ENCODE measurements at regions not wholly inside any gene's neighbourhood (a gene's known extent, or its start where the extent isn't known, plus 50 kb on each side); places are given as distances from the start of the nearest gene placed in this dataset.

- TF ChIP-seq PRDM15 (CRISPR knock-in tag; IDR thresholded peaks at IDR 0.05) (no peak), CTCF (IDR thresholded peaks at IDR 0.05) (no peak), NFE2L1 (CRISPR knock-in tag; IDR thresholded peaks at IDR 0.05) (no peak), SMAD4 (CRISPR knock-in tag; IDR thresholded peaks at IDR 0.05) (no peak)
Measured at GRCh38 chr3:18223974-18224373, 201.2 kb downstream of the SATB1 start (continued).

GRCh38 chr3:18223571-18223970, 201.6 kb downstream of the SATB1 start:
- H3K27me3 Mint-ChIP-seq (ENCODE audit: low read depth): no peaks in the 10 kb centered on the region
- H3K36me3 Mint-ChIP-seq: no peaks in the 10 kb centered on the region
- no peak overlapping the region for H3K4me3 Mint-ChIP-seq
- no peak overlapping the region for H3K27ac Mint-ChIP-seq
- DNase-seq (ENCODE audit: low spot score) (no peak), ATAC-seq (no peak; the same call in 1 of the 2 replicates)
- POLR2A ChIA-PET: no interaction called here
- H3K9me3 Mint-ChIP-seq: no peaks in the 10 kb centered on the region
- CTCF ChIA-PET: no interaction called here
- H3K4me1 Mint-ChIP-seq: peaks cover 14% of the 10 kb centered on the region
- TF ChIP-seq ZNF263 (CRISPR knock-in tag; IDR thresholded peaks at IDR 0.05; ENCODE audit: low read depth) (no peak), AFF4 (CRISPR knock-in tag; IDR thresholded peaks at IDR 0.05; ENCODE audit: borderline replicate concordance) (no peak), GTF2I (CRISPR knock-in tag; conservative IDR thresholded peaks at IDR 0.05) (no peak), HMGA2 (CRISPR knock-in tag; IDR thresholded peaks at IDR 0.05) (no peak), TEAD1 (CRISPR knock-in tag; IDR thresholded peaks at IDR 0.05) (no peak), NFYB (CRISPR knock-in tag; conservative IDR thresholded peaks at IDR 0.05; ENCODE audit: low read depth) (no peak), USF2 (CRISPR knock-in tag; IDR thresholded peaks at IDR 0.05) (no peak), AR (CRISPR knock-in tag; IDR thresholded peaks at IDR 0.05) (no peak), CREB1 (CRISPR knock-in tag; IDR thresholded peaks at IDR 0.05) (no peak), NR1H2 (CRISPR knock-in tag; IDR thresholded peaks at IDR 0.05) (no peak), CBFB (CRISPR knock-in tag; IDR thresholded peaks at IDR 0.05; ENCODE audit: low read depth) (no peak), PRDM15 (CRISPR knock-in tag; IDR thresholded peaks at IDR 0.05) (no peak), MYBL2 (CRISPR knock-in tag; IDR thresholded peaks at IDR 0.05) (no peak), MLX (CRISPR knock-in tag; IDR thresholded peaks at IDR 0.05) (no peak), NR2C2 (CRISPR knock-in tag; IDR thresholded peaks at IDR 0.05) (no peak)

Data from WTC11 (cell line).